ENCODE measurements at regions not wholly inside any gene's neighbourhood (a gene's known extent, or its start where the extent isn't known, plus 50 kb on each side); places are given as distances from the start of the nearest gene placed in this dataset.

DNA sequence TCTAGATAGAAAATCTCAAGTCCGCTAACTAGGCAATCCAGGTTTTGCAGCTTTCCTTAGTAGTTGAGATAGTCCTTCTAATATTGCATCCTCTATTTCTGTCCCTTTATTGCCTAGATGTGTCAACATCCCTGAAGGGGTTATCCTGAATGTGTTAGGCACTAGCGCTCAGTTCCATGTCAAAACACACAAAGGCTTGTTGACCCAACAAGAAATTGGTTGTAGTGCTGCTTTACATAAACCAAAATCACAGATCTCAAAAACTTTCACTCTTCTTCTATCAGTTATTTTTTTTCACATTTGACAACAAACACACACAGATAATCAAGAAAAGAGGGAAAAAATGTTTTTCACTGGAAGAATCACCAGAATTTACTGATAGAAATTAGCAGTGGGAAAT is 51.4 kb upstream of the SOX2 start:
- DNase-seq, result no peak

DNA sequence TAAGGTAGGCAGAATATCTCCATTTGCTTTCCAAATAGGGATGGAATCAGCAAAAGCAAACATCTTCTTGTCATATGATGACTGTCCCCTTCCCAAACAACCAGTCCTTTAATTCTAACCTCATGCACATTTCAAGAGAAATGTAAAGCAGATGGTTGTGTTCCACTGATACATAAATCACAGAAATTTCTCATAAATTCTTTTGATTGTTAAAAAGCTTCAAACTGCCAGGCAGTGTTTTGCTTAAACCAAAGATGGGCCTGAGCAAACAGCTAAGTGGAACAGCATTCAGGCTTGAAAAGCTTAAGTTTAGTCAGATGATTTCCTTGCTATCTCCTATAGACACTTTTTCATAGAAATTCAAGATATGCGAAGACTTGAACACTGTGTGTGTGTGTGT is 74.3 kb upstream of the SOX2 start:
- DNase-seq, result no peak

DNA sequence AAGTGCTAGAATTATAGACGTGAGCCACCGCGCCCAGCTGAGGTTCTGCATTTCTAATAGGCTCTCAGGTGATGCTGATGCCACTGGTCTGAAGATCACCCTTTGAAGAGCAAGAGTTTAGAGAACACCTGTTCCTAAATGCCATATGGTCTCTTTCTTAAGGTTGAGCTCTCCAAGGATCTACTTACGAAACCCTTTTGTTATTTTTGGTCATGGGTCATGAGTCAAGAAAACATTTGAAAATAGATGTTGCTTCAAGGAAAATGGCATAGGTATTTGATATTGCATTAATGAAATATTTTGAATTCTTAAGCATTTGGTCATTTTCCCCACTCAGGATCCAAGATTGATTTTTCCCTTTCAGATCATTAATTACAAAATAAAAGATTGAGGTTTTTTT is 74.7 kb upstream of the SOX2 start:
- no peak for DNase-seq

DNA sequence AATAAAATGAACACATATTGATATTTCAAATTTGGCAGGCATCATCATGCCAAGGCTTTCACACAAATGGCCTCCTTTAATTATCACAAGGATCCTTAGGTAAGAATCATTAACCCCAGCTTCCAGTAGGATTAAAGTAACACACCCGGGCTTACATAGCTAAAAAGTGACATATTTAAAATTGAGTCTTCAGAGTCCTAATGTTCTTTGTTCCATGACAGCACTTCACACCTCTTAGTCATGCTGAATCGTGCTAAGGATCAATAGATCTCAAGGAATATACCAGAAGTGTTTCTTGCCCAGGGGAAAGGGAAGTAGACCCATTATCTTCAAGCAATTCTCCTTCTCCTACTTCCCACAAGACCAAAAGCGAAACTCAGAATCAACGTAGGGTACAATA is 76.6 kb upstream of the SOX2 start:
- DNase-seq, result no peak

GRCh38 chr3:181633556-181633955 is 78.2 kb upstream of the SOX2 start:
- no peak for DNase-seq

DNA sequence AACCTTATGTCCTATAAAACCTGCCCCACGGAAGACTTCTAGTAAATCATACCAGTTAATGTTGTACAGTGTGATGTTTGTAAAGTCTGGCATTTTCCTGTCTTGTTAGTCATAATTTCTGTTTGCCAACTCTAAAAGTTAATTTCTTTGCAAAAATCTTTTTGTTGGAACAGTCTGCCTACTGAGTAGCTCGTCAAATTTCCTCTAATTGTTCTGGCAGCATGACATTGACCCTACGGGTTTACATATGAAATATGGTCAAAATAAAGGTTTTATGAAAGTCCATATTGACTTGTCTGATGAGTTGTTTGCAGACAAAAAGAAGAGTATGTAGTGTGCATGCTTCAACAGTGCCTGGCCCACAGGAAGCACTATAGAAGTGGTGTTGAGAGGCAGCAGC is 79.8 kb upstream of the SOX2 start:
- DNase-seq, result no peak

DNA sequence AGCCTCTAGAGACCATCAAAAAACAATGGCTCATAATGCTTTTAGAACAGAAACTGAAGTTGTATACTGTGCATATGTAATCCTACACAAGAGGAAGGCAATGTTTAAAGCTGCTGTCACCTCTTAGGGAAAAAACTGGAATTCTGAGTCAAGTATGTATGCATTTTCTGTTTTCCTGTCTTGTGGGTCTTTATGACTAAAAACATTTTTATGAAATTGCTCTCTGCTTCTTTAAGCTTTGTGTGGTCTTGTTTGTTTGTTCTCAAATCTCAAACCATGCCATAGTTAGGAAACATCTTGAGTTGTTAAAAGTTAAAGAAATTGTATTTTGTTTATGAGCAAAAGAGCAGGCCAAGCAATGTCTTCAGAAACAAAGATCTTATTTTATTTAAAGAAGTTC is 80.9 kb upstream of the SOX2 start:
- DNase-seq, result no peak

GRCh38 chr3:181629711-181630110 is 82.0 kb upstream of the SOX2 start:
- no peak for DNase-seq

DNA sequence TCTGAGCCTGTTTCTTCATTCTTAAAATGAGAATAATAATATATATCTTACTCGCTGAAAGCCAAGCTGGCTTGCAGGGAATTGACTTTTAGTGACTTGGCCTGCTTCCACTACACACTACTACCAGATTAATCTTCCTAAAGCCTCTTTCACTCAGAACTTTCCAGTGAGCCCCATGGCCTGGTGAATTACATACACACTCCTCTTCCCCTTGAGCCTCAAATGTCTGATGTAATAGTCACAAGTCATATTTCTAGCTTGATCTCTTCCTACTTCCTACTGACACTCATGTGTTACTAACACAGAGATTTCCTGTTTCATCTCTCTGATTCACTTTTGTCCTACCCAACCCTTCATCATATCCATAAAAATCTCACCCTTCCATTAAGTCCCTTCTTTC is 82.7 kb upstream of the SOX2 start:
- DNase-seq, result no peak

DNA sequence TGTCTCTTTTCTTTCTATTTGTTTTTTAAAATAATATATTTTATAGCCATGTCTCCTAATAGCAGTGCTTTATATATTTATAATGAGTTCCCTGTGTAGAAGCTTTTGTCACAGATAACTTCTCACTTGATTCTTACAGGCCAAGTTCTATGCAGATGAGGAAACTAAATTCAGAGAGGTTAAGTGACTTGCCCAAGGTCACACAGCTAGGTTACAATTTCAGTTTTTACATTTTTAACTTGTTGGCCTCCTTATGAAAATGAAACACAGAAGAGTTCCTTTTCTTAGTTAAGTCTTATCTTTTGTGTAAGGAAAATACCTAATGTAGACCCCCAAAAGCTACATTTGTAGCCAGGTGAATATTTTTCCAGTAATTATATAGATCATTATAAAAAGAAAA is 83.3 kb upstream of the SOX2 start:
- no peak for DNase-seq

DNA sequence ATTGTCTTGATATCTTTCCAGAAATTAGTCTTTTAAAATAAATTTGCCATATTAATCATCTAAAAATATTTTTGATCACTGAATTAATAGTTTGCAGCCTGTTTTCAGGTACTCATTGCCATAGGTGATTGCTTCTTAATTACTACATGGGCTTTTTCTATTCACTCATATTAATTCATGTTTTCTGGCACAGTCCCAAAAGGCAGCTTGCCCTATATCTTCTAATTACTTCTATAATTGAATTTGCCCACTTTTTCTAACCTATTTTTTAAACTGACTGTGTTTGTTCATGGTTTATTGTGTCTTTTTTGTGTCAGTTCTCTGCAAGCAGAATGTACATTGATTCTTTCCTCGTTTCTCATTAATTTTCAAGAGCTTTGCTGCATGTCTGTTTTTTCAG is 85.7 kb upstream of the SOX2 start:
- DNase-seq, result no peak

GRCh38 chr3:181623924-181624694 is 87.6 kb upstream of the SOX2 start:
- no peak for DNase-seq

GRCh38 chr3:181622365-181622764 is 89.4 kb upstream of the SOX2 start:
- DNase-seq, result no peak

- DNase-seq, result no peak
Observed at GRCh38 chr3:181619897-181620296, 91.8 kb upstream of the SOX2 start.

DNA sequence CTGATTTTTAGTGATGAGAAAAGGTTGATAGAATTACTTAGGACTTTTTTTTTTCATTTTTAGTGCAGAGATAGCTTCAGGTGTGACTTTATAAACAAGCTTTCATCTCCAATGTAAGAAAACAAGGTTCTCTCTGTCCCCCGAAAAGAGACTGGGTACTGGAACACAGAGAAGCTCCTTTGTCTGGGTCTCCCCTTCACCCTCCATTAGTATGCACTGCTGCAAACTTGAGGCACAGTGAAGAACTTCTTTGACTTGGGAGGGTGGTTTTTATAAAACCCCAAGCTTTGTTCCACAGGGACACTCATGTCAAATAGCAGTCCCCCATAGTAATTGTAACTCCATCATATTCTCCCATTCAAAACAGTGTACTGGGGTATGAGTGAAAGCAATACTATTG is 93.5 kb upstream of the SOX2 start:
- no peak for DNase-seq

- no peak for DNase-seq
Observed at GRCh38 chr3:181616088-181617070, 95.3 kb upstream of the SOX2 start.

DNA sequence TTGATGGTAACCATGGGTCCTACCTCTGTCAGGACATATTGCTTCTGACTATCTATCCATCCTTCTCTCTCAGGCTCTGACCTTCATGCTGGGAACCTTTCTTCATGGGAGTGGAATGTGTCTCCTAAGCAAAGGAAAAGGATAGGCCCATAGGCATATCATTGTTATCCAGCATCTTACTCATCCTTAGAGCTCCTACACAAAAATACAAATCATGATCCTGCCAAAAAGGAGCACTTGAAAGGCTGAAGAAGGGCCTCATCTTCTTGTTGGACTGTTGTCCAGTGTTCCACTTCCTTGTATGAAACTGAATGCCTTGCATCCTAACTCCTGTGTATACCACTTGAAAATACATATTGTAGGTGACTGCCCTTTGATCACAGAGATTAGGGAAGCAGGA is 96.1 kb upstream of the SOX2 start:
- no peak for DNase-seq

DNA sequence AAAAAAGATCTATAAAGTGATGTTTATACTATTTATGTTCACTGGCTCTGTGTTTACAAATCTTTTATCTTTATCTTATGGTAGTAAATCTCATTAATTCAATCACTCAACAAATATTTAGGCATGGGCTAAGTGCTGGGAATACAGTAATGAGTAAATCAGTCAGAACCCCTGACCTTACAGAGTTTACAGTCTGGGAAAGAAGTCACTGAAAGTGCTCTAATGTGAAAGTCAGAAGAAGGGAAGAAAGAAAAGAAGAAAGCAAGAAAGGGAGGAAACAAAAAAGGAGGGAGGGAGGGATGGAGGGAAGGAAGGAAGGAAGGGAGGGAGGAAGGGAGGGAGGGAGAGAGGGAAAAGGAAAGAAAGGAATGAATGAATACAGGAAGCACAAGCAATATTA is 96.8 kb upstream of the SOX2 start:
- DNase-seq, result no peak

DNA sequence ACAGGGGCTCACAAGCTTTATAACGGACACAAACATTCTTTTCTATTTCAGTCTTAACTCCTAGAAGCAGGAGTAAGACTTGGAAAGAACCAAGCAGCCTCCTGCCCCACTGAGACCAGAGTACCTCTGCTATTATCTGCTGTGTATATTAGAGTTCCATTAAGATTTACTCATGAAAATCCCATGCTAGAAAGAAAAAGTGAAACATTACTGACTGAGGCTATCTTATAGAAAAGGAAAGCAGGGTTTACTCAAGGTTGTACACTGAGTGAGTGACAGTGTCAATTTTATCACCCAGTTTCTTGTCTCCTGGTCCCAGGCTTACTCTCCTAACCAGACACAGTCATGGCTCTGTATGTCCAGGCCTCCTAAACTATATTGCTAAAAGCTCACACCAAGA is 97.9 kb upstream of the SOX2 start:
- no peak for DNase-seq

DNA sequence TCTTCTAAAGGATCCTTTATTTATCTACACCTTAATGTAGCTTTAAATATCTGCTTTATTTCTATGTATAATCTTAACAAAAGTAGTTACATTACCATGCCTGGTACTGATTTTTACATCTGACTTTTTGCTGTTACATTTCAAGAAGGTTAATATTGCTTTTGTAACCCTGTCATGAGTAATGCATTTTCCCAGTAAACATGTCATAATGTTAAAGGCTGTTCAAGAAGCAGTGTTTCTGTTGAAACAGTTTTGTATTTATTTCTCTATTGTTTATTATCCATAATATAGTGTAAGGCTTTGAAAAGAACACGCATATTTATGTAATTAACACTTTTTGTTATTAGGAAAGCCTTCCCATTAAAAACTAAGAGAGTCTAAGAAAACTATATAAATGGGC is 98.5 kb upstream of the SOX2 start:
- DNase-seq, result no peak

DNA sequence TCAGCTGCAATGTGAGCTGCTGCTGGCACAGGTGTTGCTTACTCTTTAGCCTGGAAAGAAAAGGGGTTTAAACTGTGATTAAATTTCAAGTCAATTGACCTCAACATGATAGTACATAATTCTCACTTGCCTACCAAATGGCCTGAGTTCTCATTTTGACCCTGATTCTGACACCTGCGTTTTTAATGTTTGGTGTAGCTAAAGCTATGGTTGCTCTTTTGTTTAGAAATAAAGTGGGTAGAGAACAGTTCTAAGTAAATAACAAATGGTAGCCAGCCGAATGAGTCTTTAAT is 100.8 kb upstream of the SOX2 start:
- DNase-seq, result no peak

GRCh38 chr3:181610083-181610972 is 101.4 kb upstream of the SOX2 start:
- DNase-seq, result no peak

DNA sequence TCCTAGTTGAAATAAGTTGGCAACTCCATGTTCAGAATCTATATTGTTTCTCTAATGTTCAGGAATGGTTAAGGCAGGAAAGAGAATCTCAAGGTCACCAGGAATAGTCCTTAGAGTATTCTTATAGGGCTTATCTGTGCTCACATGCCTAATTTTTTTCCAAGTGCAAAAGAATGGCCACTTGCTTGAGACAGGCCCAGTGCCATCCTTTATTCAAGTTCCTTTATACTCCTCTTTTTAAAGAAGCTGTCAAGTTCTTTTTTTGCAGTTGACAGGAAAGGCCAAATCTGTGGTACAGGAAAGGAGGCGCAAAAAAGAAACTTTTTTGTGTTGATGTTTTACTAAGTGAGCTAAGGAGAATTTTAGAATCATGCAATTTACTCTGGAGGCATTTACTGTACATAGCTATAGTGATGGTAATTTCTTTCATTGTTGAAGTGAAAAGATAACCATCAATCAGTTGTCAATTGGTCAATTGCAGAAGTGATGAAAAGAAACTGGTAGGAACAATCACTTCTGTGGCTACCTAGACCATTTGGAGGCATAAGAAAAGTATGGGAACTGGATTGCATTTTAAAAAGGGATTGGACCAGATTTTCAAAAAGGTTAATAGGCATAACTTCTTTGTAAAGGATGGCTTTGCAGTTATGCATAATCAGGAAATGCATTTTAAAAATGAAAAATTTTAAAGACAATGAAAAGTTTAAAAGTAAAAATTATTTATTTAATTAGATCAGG is 102.5 kb upstream of the SOX2 start:
- no peak for DNase-seq
